Adipocyte (in vitro differentiated cells): ENCODE measurements at regions not wholly inside any gene's neighbourhood (a gene's known extent, or its start where the extent isn't known, plus 50 kb on each side); places are given as distances from the start of the nearest gene placed in this dataset.
"Not testable (repeated sequence)": the region's sequence is repeated elsewhere in the genome, so short reads cannot be mapped to it uniquely, and the experiment has no call there.

Experiments used
- DNase-seq: peaks from one replicate; pipeline ENCODE4 v3.0.0-alpha.2; 2015; ENCODE audit warnings: low read depth
- H3K27me3 ChIP-seq: replicated peaks from 2 replicates; pipeline ENCODE4 v1.7.0; 2013; ENCODE audit warnings: mild to moderate bottlenecking, low read length, moderate library complexity; ENCODE audit not compliant: control insufficient read depth, insufficient read depth
- H3K36me3 ChIP-seq: 2 replicates; pipeline ENCODE4 v1.7.0; 2013; ENCODE audit warnings: low read length, mild to moderate bottlenecking, moderate library complexity; ENCODE audit not compliant: control insufficient read depth, insufficient read depth, severe bottlenecking
- H3K4me1 ChIP-seq: 2 replicates; pipeline ENCODE4 v1.7.0; 2013; ENCODE audit warnings: mild to moderate bottlenecking, low read length, moderate library complexity; ENCODE audit not compliant: control insufficient read depth, insufficient read depth
- H3K4me3 ChIP-seq: 2 replicates; pipeline ENCODE4 v1.7.0; 2013; ENCODE audit warnings: mild to moderate bottlenecking, low read length, moderate library complexity
- H3K9ac ChIP-seq: 2 replicates; pipeline ENCODE4 v1.7.0; 2013; ENCODE audit warnings: mild to moderate bottlenecking, low read length, moderate library complexity
- H3K9me3 ChIP-seq: 2 replicates; pipeline ENCODE4 v1.7.0; 2013; ENCODE audit warnings: mild to moderate bottlenecking, low read length, moderate library complexity; ENCODE audit not compliant: control insufficient read depth

- peaks cover 38% of the 10 kb centered on the region for H3K27me3 ChIP-seq
- no peak overlapping the region for H3K4me3 ChIP-seq
- DNase-seq, result no peak
- peaks cover 3% of the 10 kb centered on the region for H3K4me1 ChIP-seq
- no peaks in the 10 kb centered on the region for H3K36me3 ChIP-seq
- H3K9me3 ChIP-seq, result peaks cover 13% of the 10 kb centered on the region
- no peak overlapping the region for H3K9ac ChIP-seq
Observed at GRCh38 chrX:13955975-13956374, 73.7 kb downstream of the GEMIN8 start.

GRCh38 chrX:13955095-13955647 is 74.5 kb downstream of the GEMIN8 start:
- no peak for DNase-seq
- no peaks in the 10 kb centered on the region for H3K36me3 ChIP-seq
- H3K4me3 ChIP-seq, result no peak overlapping the region
- H3K9me3 ChIP-seq, result peaks cover 6% of the 10 kb centered on the region
- H3K4me1 ChIP-seq, result peaks cover 3% of the 10 kb centered on the region
- no peak overlapping the region for H3K9ac ChIP-seq
- peaks cover 43% of the 10 kb centered on the region for H3K27me3 ChIP-seq

- H3K9ac ChIP-seq, result no peak overlapping the region
- H3K4me1 ChIP-seq, result peaks cover 3% of the 10 kb centered on the region
- H3K36me3 ChIP-seq, result no peaks in the 10 kb centered on the region
- H3K9me3 ChIP-seq, result no peaks in the 10 kb centered on the region
- peaks cover 38% of the 10 kb centered on the region for H3K27me3 ChIP-seq
- H3K4me3 ChIP-seq, result no peak overlapping the region
- no peak for DNase-seq
Observed at GRCh38 chrX:13952581-13952980, 77.1 kb downstream of the GEMIN8 start.

- H3K27me3 ChIP-seq, result peaks cover 35% of the 10 kb centered on the region
- H3K9me3 ChIP-seq, DNase-seq, H3K4me1 ChIP-seq, H3K4me3 ChIP-seq, H3K36me3 ChIP-seq, H3K9ac ChIP-seq: not testable (repeated sequence)
Observed at GRCh38 chrX:13946223-13946622, 83.5 kb downstream of the GEMIN8 start.

- peaks cover 38% of the 10 kb centered on the region for H3K27me3 ChIP-seq
- not testable (repeated sequence) for DNase-seq, H3K4me3 ChIP-seq, H3K9ac ChIP-seq, H3K36me3 ChIP-seq, H3K9me3 ChIP-seq, H3K4me1 ChIP-seq
Observed at GRCh38 chrX:13945787-13946186, 83.9 kb downstream of the GEMIN8 start.

GRCh38 chrX:13940671-13941070 is 89.0 kb downstream of the GEMIN8 start:
- no peak for DNase-seq
- Histone ChIP-seq H3K9me3 (no peaks in the 10 kb centered on the region), H3K4me3 (no peak overlapping the region), H3K27me3 (peaks cover 64% of the 10 kb centered on the region), H3K4me1 (no peaks in the 10 kb centered on the region), H3K9ac (no peak overlapping the region), H3K36me3 (no peaks in the 10 kb centered on the region)

- Histone ChIP-seq H3K36me3 (no peaks in the 10 kb centered on the region), H3K9me3 (no peaks in the 10 kb centered on the region), H3K4me3 (no peak overlapping the region), H3K27me3 (peaks cover 62% of the 10 kb centered on the region), H3K4me1 (no peaks in the 10 kb centered on the region), H3K9ac (no peak overlapping the region)
- DNase-seq, result peak; percentile 5
Observed at GRCh38 chrX:13939741-13940597, 89.7 kb downstream of the GEMIN8 start.

GRCh38 chrX:13938829-13939530 is 90.7 kb downstream of the GEMIN8 start:
- Histone ChIP-seq H3K4me1 (no peaks in the 10 kb centered on the region), H3K4me3 (peak overlapping the region; percentile 75), H3K27me3 (peaks cover 52% of the 10 kb centered on the region), H3K9ac (no peak overlapping the region), H3K9me3 (no peaks in the 10 kb centered on the region), H3K36me3 (no peaks in the 10 kb centered on the region)
- DNase-seq, result peak; percentile 1

- no peaks in the 10 kb centered on the region for H3K36me3 ChIP-seq
- no peaks in the 10 kb centered on the region for H3K9me3 ChIP-seq
- H3K27me3 ChIP-seq, result peaks cover 50% of the 10 kb centered on the region
- peak overlapping the region; percentile 75 for H3K4me3 ChIP-seq
- peak; percentile 47 for DNase-seq
- no peaks in the 10 kb centered on the region for H3K4me1 ChIP-seq
- peak overlapping the region; percentile 29 for H3K9ac ChIP-seq
Observed at GRCh38 chrX:13938051-13938828, 91.5 kb downstream of the GEMIN8 start.

GRCh38 chrX:13937370-13938050 is 92.2 kb downstream of the GEMIN8 start:
- DNase-seq, result peak; percentile 28
- Histone ChIP-seq H3K27me3 (peaks cover 51% of the 10 kb centered on the region), H3K9ac (peak overlapping the region; percentile 29), H3K9me3 (no peaks in the 10 kb centered on the region), H3K36me3 (no peaks in the 10 kb centered on the region), H3K4me1 (no peaks in the 10 kb centered on the region), H3K4me3 (peak overlapping the region; percentile 75)
